IMR-90 (cell line): ENCODE measurements at regions not wholly inside any gene's neighbourhood (a gene's known extent, or its start where the extent isn't known, plus 50 kb on each side); places are given as distances from the start of the nearest gene placed in this dataset.

ENCODE experiments used
- CEBPB ChIP-seq: IDR thresholded peaks from 2 replicates; pipeline ENCODE4 v1.6.1; 2012; ENCODE audit warnings: low read depth, low read length, improper control_type of control experiment
- CTCF ChIP-seq: conservative IDR thresholded peaks from 2 replicates; pipeline ENCODE4 v1.5.1; 2012; ENCODE audit warnings: mild to moderate bottlenecking, low read depth, low read length, improper control_type of control experiment
- POLR2A ChIP-seq: IDR thresholded peaks from 2 replicates; pipeline ENCODE4 v1.6.1; 2012; ENCODE audit warnings: mild to moderate bottlenecking, low read depth, low read length
- SMC3 ChIP-seq: fragments of 150-350 bp; IDR thresholded peaks from 2 replicates; pipeline ENCODE4 v1.6.1; 2016; ENCODE audit warnings: low read depth, mild to moderate bottlenecking, antibody characterized with exemption, low read length, moderate library complexity

- TF ChIP-seq SMC3: no peak
- TF ChIP-seq CTCF: no peak
- no peak for TF ChIP-seq POLR2A
- no peak for TF ChIP-seq CEBPB
Measured at GRCh38 chr9:89825669-89826068, 220.9 kb downstream of the GADD45G start.
